Erythroblast (primary cell): ENCODE measurements at regions not wholly inside any gene's neighbourhood (a gene's known extent, or its start where the extent isn't known, plus 50 kb on each side); places are given as distances from the start of the nearest gene placed in this dataset.

ENCODE experiments used
- GATA1 ChIP-seq: IDR thresholded peaks from 2 replicates; pipeline ENCODE4 v1.6.1; 2011; ENCODE audit warnings: low read depth, mild to moderate bottlenecking, control low read depth, low read length, moderate library complexity
- POLR2A ChIP-seq: IDR thresholded peaks from 2 replicates; pipeline ENCODE4 v1.6.1; 2011; ENCODE audit warnings: mild to moderate bottlenecking, low read length

DNA sequence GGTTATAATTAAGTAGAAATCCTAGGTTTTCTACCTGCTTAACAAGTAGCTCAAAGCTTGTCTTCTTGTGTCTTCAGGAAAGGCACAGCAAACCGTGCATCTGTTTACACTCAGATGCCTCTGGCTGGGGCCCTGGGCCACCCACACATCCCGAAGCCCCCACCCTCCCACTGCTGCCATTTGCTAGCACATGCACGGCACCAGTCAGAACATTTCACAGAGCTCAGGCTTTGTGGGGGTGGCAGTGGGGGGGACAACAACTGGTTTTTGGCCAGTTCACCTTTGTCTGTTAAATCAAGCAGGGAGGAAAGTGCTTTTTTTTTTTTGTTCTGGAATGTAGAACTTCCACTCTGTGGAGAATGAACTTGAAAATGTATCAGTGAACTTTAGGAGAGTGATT, 77.7 kb downstream of the LINC00237 start:
- no peak for TF ChIP-seq POLR2A
- TF ChIP-seq GATA1 = no peak
